GM04504 (cell line): ENCODE measurements at regions not wholly inside any gene's neighbourhood (a gene's known extent, or its start where the extent isn't known, plus 50 kb on each side); places are given as distances from the start of the nearest gene placed in this dataset.
"Not testable (repeated sequence)": the region's sequence is repeated elsewhere in the genome, so short reads cannot be mapped to it uniquely, and the experiment has no call there.

Experiments used
- DNase-seq: peaks from one replicate; pipeline ENCODE4 v3.0.0-alpha.2; 2012; ENCODE audit warnings: low read depth

- no peak for DNase-seq
Measured at GRCh38 chr3:81853431-81853830, 92.0 kb upstream of the GBE1 start.

GRCh38 chr3:81851176-81851575 lies 89.7 kb upstream of the GBE1 start:
- DNase-seq: no peak

- no peak for DNase-seq
Measured at GRCh38 chr3:81846988-81847387, 85.5 kb upstream of the GBE1 start.

GRCh38 chr3:81841540-81841939 lies 80.1 kb upstream of the GBE1 start:
- no peak for DNase-seq

- no peak for DNase-seq
Measured at GRCh38 chr3:81839504-81840094, 78.2 kb upstream of the GBE1 start.

GRCh38 chr3:81838457-81838856 lies 77.0 kb upstream of the GBE1 start:
- DNase-seq: no peak

GRCh38 chr3:81837071-81837593 lies 75.7 kb upstream of the GBE1 start:
- DNase-seq: no peak

- peak; percentile 30 for DNase-seq
Measured at GRCh38 chr3:81829937-81830336, 68.5 kb upstream of the GBE1 start.

GRCh38 chr3:81829272-81829671 lies 67.8 kb upstream of the GBE1 start:
- not testable (repeated sequence) for DNase-seq

GRCh38 chr3:81823882-81824395 lies 62.5 kb upstream of the GBE1 start:
- no peak for DNase-seq

GRCh38 chr3:81823086-81823485 lies 61.6 kb upstream of the GBE1 start:
- DNase-seq: no peak

GRCh38 chr3:81816473-81817250 lies 55.2 kb upstream of the GBE1 start:
- no peak for DNase-seq

GRCh38 chr3:81812098-81812497 lies 50.7 kb upstream of the GBE1 start:
- DNase-seq: not testable (repeated sequence)
